OCI-LY3 (cell line): ENCODE measurements at regions not wholly inside any gene's neighbourhood (a gene's known extent, or its start where the extent isn't known, plus 50 kb on each side); places are given as distances from the start of the nearest gene placed in this dataset.

ENCODE experiments used
- CTCF ChIP-seq: fragments of 200-600, 300-600 bp; sonication (generic); IDR thresholded peaks from 2 replicates; pipeline ENCODE4 v1.5.1; 2014; ENCODE audit warnings: antibody characterized with exemption, low read length, low read depth
- EZH2phosphoT487 ChIP-seq: fragments of 200-600 bp; shearing (Covaris generic); IDR thresholded peaks from 2 replicates; pipeline ENCODE4 v1.6.1; 2018; ENCODE audit warnings: antibody characterized with exemption, mixed run types, low read depth

DNA sequence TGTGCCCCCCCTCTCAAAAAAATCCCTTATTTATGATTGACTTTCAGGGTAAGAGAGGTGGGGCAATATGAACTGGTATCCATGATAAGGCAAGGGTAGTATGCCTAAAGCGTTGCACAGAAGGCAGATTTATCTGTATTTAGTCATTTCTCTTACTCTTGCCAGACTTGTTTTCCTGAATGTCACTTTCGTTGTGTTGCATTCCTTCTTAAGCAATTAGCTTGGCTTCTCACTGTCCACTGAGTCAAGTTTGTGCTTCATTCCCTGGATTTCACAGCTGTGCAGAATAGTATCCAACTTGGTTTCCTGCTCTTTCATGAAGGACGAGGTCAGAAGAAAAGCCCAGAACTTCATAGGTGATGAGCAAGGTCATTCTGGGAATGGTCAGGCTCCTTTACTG is 301.5 kb upstream of the ACTBL2 start:
- no peak for TF ChIP-seq CTCF
- no peak for TF ChIP-seq EZH2phosphoT487
